Neural progenitor cell (in vitro differentiated cells): ENCODE measurements at regions not wholly inside any gene's neighbourhood (a gene's known extent, or its start where the extent isn't known, plus 50 kb on each side); places are given as distances from the start of the nearest gene placed in this dataset.

ENCODE experiments used
- DNase-seq: peaks from one replicate; pipeline ENCODE4 v3.0.0-alpha.2; 2016; ENCODE audit warnings: low spot score
- H2AFZ ChIP-seq: fragments of 200-600 bp; sonication (generic); replicated peaks from 2 replicates; pipeline ENCODE4 v1.6.1; 2016; ENCODE audit warnings: antibody characterized with exemption
- H3F3A ChIP-seq: fragments of 200-600 bp; sonication (generic); 2 replicates; pipeline ENCODE4 v1.6.1; 2016; ENCODE audit warnings: antibody characterized with exemption, low read depth
- H3K27ac ChIP-seq: fragments of 200-600 bp; sonication (generic); 2 replicates; pipeline ENCODE4 v1.5.1; 2016; ENCODE audit warnings: mild to moderate bottlenecking
- H3K27me3 ChIP-seq: fragments of 200-600 bp; sonication (generic); 2 replicates; pipeline ENCODE4 v1.6.1; 2016; ENCODE audit warnings: mild to moderate bottlenecking, moderate library complexity
- H3K36me3 ChIP-seq: fragments of 200-600 bp; sonication (generic); 2 replicates; pipeline ENCODE4 v1.5.1; 2016
- H3K4me1 ChIP-seq: fragments of 200-600 bp; sonication (generic); 2 replicates; pipeline ENCODE4 v1.6.1; 2016; ENCODE audit warnings: mixed run types
- H3K4me2 ChIP-seq: fragments of 200-600 bp; sonication (generic); 2 replicates; pipeline ENCODE4 v1.6.1; 2016
- H3K4me3 ChIP-seq: fragments of 200-600 bp; sonication (generic); 2 replicates; pipeline ENCODE4 v1.5.1; 2016
- H3K79me2 ChIP-seq: fragments of 200-600 bp; sonication (generic); 2 replicates; pipeline ENCODE4 v1.6.1; 2016; ENCODE audit warnings: low read depth
- H3K9ac ChIP-seq: fragments of 200-600 bp; sonication (generic); 2 replicates; pipeline ENCODE4 v1.6.1; 2016
- H3K9me3 ChIP-seq: fragments of 200-600 bp; sonication (generic); 2 replicates; pipeline ENCODE4 v1.5.1; 2016; ENCODE audit warnings: low read depth
- H4K20me1 ChIP-seq: fragments of 200-600 bp; sonication (generic); 2 replicates; pipeline ENCODE4 v1.6.1; 2016; ENCODE audit warnings: low read depth
- H3K27ac Mint-ChIP-seq: 3 replicates; pipeline ENCODE4 v1.8.0; 2021; ENCODE audit warnings: mixed read lengths
- H3K27me3 Mint-ChIP-seq: 2 replicates; pipeline ENCODE4 v1.8.0; 2022; ENCODE audit warnings: low read depth, mild to moderate bottlenecking, inconsistent platforms, moderate library complexity, mixed read lengths; ENCODE audit not compliant: insufficient read depth
- H3K36me3 Mint-ChIP-seq: 3 replicates; pipeline ENCODE4 v1.8.0; 2021; ENCODE audit warnings: mixed read lengths
- H3K4me1 Mint-ChIP-seq: 3 replicates; pipeline ENCODE4 v1.8.0; 2021; ENCODE audit warnings: mixed read lengths
- H3K4me3 Mint-ChIP-seq: 3 replicates; pipeline ENCODE4 v1.8.0; 2021; ENCODE audit warnings: mild to moderate bottlenecking, moderate library complexity, mixed read lengths
- H3K9me3 Mint-ChIP-seq: 3 replicates; pipeline ENCODE4 v1.8.0; 2020; ENCODE audit warnings: mixed read lengths
- EZH2 ChIP-seq: fragments of 200-600 bp; sonication (generic); IDR thresholded peaks from 2 replicates; pipeline ENCODE4 v1.6.1; 2017; ENCODE audit warnings: antibody characterized with exemption, mild to moderate bottlenecking, moderate library complexity
- EZH2phosphoT487 ChIP-seq: fragments of 200-600 bp; sonication (generic); IDR thresholded peaks from 2 replicates; pipeline ENCODE4 v1.6.1; 2017; ENCODE audit warnings: antibody characterized with exemption
- TF ChIP-seq, protein P1 (sequence below): fragments of 200-600 bp; sonication (generic); IDR thresholded peaks from 2 replicates; pipeline ENCODE4 v1.5.1; 2017; ENCODE audit warnings: antibody characterized with exemption, mild to moderate bottlenecking

DNA sequence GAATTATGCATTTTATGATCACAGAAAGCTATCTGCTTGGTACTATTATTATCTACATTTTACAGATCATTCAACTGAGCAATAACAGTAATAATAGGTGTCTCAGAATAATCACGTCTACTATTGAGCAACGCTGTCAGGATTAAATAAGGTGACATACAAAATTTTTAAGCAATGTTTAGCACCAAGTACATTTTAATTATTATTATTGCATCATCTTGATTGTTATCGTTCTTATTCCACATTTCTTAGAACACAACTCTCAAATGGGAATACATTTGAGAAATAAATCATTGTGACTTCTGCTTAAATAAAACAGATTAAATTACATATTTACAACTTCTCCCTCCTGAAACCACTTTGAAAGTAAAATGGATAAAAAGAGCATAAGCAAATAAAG is 1083.5 kb upstream of the ADGRL3 start:
- Histone ChIP-seq H4K20me1 (no peaks in the 10 kb centered on the region), H3K4me3 (no peak overlapping the region), H3K9ac (no peak overlapping the region), H2AFZ (no peak overlapping the region), H3F3A (no peaks in the 10 kb centered on the region), H3K36me3 (no peaks in the 10 kb centered on the region), H3K4me2 (no peak overlapping the region), H3K4me1 (no peaks in the 10 kb centered on the region), H3K9me3 (no peaks in the 10 kb centered on the region), H3K79me2 (no peaks in the 10 kb centered on the region), H3K27me3 (no peaks in the 10 kb centered on the region), H3K27ac (no peak overlapping the region)
- H3K4me1 Mint-ChIP-seq, result no peaks in the 10 kb centered on the region
- H3K36me3 Mint-ChIP-seq, result no peaks in the 10 kb centered on the region
- H3K9me3 Mint-ChIP-seq, result no peaks in the 10 kb centered on the region
- H3K27me3 Mint-ChIP-seq, result peaks cover 2% of the 10 kb centered on the region
- no peak overlapping the region for H3K4me3 Mint-ChIP-seq
- no peak overlapping the region for H3K27ac Mint-ChIP-seq
- no peak for TF ChIP-seq EZH2phosphoT487
- no peak for TF ChIP-seq EZH2
- TF ChIP-seq, protein P1, sequence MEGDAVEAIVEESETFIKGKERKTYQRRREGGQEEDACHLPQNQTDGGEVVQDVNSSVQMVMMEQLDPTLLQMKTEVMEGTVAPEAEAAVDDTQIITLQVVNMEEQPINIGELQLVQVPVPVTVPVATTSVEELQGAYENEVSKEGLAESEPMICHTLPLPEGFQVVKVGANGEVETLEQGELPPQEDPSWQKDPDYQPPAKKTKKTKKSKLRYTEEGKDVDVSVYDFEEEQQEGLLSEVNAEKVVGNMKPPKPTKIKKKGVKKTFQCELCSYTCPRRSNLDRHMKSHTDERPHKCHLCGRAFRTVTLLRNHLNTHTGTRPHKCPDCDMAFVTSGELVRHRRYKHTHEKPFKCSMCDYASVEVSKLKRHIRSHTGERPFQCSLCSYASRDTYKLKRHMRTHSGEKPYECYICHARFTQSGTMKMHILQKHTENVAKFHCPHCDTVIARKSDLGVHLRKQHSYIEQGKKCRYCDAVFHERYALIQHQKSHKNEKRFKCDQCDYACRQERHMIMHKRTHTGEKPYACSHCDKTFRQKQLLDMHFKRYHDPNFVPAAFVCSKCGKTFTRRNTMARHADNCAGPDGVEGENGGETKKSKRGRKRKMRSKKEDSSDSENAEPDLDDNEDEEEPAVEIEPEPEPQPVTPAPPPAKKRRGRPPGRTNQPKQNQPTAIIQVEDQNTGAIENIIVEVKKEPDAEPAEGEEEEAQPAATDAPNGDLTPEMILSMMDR, result no peak
- DNase-seq, result no peak

DNA sequence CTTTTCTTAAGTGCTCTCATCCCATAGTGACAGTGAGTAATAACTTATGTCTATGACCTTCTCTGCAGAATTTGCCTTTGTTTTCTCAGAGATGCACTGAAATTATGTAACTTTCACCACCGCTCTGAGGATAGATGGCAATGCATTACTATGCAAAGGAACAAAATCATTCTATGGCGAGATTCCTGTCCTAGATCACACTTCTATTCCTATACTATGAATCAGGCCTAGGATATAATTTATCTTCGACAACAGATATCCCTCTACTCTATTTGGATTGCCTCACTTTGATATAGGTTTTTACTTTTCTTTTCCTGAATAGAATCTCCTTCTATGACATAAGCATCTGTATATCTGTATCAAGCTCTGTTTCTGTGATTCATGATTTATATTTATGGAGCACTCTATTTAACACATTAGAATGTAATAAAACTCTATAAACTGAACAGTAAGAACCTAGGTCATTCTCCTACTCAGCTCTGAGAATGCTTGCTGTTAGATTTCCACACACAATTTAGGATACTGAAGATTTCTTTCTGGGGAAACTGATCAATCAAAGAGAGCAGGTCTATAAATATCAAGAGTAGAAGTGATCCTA is 1082.3 kb upstream of the ADGRL3 start:
- no peak for DNase-seq
- Mint-ChIP-seq H3K36me3 (no peaks in the 10 kb centered on the region), H3K27ac (no peak overlapping the region), H3K4me3 (no peak overlapping the region), H3K27me3 (peaks cover 2% of the 10 kb centered on the region), H3K4me1 (no peaks in the 10 kb centered on the region), H3K9me3 (no peaks in the 10 kb centered on the region)
- Histone ChIP-seq H3K4me3 (no peak overlapping the region), H3K9ac (no peak overlapping the region), H3K4me2 (no peak overlapping the region), H3K27ac (no peak overlapping the region), H3K79me2 (no peaks in the 10 kb centered on the region), H3K27me3 (no peaks in the 10 kb centered on the region), H2AFZ (no peak overlapping the region), H3K36me3 (no peaks in the 10 kb centered on the region), H4K20me1 (no peaks in the 10 kb centered on the region), H3K4me1 (no peaks in the 10 kb centered on the region), H3F3A (peaks cover 7% of the 10 kb centered on the region), H3K9me3 (no peaks in the 10 kb centered on the region)
- TF ChIP-seq EZH2 (no peak), EZH2phosphoT487 (no peak)

DNA sequence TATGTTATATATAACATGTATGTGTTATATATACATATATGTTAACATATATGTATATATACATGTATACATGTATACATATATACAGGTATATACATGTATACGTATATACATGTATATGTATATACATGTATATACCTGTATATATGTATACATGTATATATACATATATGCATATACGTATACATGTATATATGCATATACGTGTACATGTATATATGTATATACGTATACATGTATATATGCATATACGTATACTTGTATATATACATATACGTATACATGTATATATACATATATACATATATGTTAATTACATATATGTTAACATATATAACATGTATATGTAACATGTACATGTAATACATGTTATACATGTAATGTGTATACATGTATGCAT is 1077.3 kb upstream of the ADGRL3 start:
- no peaks in the 10 kb centered on the region for H3K36me3 ChIP-seq
- TF ChIP-seq, protein P1, result no peak
- TF ChIP-seq EZH2, result no peak
- no peak for TF ChIP-seq EZH2phosphoT487
- no peaks in the 10 kb centered on the region for H3K9me3 ChIP-seq
- no peak overlapping the region for H3K4me3 ChIP-seq
- no peaks in the 10 kb centered on the region for H3K9me3 Mint-ChIP-seq
- no peak overlapping the region for H3K27ac ChIP-seq
- no peaks in the 10 kb centered on the region for H3K27me3 ChIP-seq
- H3K4me2 ChIP-seq, result no peak overlapping the region
- H4K20me1 ChIP-seq, result no peaks in the 10 kb centered on the region
- H2AFZ ChIP-seq, result no peak overlapping the region
- no peaks in the 10 kb centered on the region for H3K4me1 ChIP-seq
- no peaks in the 10 kb centered on the region for H3K4me1 Mint-ChIP-seq
- no peak overlapping the region for H3K27ac Mint-ChIP-seq
- H3K36me3 Mint-ChIP-seq, result no peaks in the 10 kb centered on the region
- H3F3A ChIP-seq, result peaks cover 13% of the 10 kb centered on the region
- H3K4me3 Mint-ChIP-seq, result no peak overlapping the region
- H3K79me2 ChIP-seq, result no peaks in the 10 kb centered on the region
- H3K27me3 Mint-ChIP-seq, result no peaks in the 10 kb centered on the region
- H3K9ac ChIP-seq, result no peak overlapping the region
- no peak for DNase-seq

DNA sequence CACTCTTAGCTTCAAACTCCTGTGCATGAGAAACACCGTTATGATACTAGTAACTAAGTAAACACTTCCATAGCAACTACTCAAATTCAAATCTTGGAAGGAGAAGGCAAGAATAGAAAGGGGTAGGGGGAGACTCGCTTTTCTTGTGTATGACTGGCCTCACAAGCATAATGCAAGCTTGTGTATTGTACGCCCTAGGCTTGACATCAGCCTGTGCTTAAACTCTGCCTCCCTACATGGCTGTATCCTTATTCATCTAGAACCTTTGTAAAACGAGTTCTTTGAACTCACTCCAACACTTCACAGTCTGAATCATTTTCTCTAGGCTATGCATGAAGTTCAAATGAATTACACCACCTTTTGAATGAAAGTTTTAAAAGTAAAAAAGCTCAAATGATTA is 1071.2 kb upstream of the ADGRL3 start:
- Histone ChIP-seq H3K36me3 (no peaks in the 10 kb centered on the region), H3K9me3 (no peaks in the 10 kb centered on the region), H3K9ac (no peak overlapping the region), H3K4me2 (no peak overlapping the region), H3K4me3 (no peak overlapping the region), H4K20me1 (no peaks in the 10 kb centered on the region), H3F3A (no peaks in the 10 kb centered on the region), H3K27me3 (no peaks in the 10 kb centered on the region), H3K79me2 (no peaks in the 10 kb centered on the region), H3K4me1 (no peaks in the 10 kb centered on the region), H2AFZ (no peak overlapping the region), H3K27ac (no peak overlapping the region)
- Mint-ChIP-seq H3K4me3 (no peak overlapping the region), H3K4me1 (no peaks in the 10 kb centered on the region), H3K27me3 (no peaks in the 10 kb centered on the region), H3K36me3 (no peaks in the 10 kb centered on the region), H3K9me3 (no peaks in the 10 kb centered on the region), H3K27ac (no peak overlapping the region)
- no peak for DNase-seq
- TF ChIP-seq EZH2phosphoT487 (no peak), EZH2 (no peak)
- TF ChIP-seq, protein P1, result no peak
